Glomerular visceral epithelial cell (primary cell): ENCODE measurements at regions not wholly inside any gene's neighbourhood (a gene's known extent, or its start where the extent isn't known, plus 50 kb on each side); places are given as distances from the start of the nearest gene placed in this dataset.
"Not testable (repeated sequence)": the region's sequence is repeated elsewhere in the genome, so short reads cannot be mapped to it uniquely, and the experiment has no call there.

ENCODE experiments used
- DNase-seq: peaks from one replicate; pipeline ENCODE4 v3.0.0-alpha.2; 2016; ENCODE audit errors: extremely low spot score

DNA sequence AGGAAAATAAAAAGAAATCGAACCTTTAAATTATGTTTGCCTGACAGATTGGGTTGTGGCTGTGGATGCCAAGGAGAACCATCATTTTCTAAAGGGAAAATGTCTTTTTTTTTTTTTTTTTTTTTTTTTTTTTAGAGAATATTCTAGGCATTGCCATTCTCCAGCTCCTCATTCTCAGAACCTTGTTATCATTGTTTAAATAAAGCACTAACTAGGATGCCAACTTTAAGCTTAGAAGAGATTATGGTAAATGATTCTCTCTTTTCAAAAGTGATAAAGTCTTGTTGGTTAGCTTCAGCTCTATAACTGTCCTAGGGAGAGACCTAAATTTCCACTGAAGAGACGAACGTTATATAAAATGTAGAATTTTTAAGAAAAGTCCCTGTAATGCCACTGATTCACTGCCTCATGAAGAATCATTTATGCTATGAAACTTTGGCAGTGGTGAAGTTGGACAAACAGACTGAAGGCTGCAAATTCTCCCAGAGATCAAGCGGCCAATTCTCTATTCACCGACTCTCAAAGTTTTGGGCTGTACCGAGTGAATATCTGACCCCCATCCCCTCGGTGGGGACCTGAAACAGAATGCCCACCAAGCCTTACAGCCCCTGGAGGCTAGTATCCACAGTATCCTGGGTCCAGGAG is 207.9 kb upstream of the PITRM1 start:
- no peak for DNase-seq

DNA sequence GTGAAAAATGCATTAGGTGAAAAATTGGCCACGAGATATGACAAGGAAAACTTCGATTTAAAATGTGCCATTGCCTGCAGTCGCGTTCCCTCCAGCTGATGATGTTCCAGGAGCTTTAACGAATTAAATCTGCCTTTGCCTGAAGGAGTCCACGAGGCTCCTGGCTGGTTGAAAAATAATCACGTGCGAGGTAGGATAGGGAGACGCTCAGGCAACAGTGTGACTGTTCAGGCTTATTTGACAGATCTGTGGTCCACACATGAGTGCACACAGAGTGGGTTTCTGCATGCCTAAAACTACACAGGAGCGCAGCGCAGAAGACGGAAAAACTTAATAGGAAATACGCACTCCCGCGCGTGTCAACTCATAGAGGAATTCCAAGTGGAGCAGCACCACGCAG is 204.0 kb upstream of the PITRM1 start:
- DNase-seq = no peak

DNA sequence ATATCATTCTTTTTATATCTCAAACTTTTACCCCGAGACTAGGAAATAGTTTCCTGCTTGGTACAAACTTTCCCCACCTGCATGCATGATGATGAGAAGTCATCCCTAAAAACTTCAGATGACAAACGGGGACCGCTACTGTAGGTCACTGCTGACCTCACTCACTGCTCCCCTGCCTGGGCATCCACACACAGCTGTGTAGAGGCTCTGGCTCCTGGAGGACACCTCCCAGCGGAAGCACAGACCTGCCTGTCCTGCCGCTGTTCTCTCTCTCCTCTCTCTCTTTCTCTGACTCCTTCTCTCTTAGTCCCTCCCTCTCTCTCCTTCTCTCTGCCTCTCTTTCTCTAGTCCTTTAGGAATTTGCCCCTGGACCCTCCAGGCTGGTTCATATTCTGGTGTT is 202.9 kb upstream of the PITRM1 start:
- DNase-seq = no peak

DNA sequence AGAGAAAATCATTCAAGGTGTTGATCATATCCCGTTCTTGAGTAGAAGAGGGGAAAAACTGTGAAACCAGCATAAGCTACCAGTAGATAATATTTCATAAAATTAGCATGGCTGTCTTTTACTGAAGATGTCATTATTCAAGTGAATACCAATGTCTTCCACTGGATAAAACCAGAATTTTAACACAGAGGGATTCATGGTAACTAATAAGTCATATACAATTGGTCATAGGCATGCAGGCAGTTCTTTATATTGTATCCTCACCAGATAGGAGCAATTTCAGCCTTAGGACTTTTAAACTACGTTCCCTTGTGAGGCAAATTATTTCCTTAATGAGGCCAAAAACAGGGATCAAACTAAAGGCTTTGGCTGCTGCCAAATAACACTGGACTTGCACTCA is 202.3 kb upstream of the PITRM1 start:
- DNase-seq = no peak

DNA sequence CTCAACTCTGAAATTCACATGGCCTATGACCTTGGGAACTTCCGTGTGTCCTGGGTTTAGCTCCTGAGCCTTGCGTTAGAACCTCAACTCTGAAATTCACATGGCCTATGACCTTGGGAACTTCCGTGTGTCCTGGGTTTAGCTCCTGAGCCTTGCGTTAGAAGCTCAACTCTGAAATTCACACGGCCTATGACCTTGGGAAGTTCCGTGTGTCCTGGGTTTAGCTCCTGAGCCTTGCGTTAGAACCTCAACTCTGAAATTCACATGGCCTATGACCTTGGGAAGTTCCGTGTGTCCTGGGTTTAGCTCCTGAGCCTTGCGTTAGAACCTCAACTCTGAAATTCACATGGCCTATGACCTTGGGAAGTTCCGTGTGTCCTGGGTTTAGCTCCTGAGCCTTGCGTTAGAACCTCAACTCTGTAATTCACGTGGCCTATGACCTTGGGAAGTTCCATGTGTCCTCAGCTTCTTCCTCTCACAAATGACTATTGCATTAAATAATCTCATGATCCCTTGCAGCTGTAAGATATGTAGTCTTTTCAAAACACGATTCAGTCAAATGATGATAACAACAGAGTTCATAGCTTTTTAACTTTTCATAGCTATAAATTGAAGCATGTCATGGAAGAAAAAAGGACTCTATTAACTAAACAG is 200.9 kb upstream of the PITRM1 start:
- not testable (repeated sequence) for DNase-seq

DNA sequence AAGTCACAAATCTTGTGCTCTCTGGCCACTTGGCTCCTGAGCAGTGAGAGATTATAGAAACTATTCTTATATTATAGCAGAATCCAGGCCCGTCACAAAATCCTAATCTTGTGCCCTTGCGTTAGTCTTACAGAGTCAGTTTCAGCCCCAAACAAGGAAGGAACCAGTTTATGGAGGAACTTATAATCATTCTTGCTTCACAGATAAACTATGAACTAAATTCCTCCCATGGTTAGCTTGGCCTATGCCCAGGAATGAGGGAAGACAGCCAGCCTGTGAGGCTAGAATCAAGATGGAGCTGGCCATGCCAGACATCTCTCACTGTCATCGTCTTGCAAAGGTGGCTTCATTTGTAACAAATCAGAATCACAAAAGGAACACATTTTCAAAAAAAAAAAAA is 199.7 kb upstream of the PITRM1 start:
- DNase-seq = no peak

DNA sequence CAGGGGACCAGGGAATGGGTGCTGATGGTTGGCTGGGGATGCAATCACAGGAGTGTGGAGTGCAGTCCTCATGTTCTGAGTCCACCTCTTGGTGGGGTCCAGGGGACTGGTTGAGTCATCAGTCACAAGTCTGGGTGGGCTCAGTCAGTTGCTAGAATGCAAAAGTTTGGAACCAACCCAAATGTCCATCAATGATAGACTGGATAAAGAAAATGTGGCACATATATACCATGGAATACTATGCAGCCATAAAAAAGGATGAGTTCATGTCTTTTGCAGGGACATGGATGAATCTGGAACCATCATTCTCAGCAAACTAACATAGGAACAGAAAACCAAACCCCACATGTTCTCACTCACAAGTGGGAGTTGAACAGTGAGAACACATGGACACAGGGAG is 199.0 kb upstream of the PITRM1 start:
- DNase-seq = not testable (repeated sequence)

DNA sequence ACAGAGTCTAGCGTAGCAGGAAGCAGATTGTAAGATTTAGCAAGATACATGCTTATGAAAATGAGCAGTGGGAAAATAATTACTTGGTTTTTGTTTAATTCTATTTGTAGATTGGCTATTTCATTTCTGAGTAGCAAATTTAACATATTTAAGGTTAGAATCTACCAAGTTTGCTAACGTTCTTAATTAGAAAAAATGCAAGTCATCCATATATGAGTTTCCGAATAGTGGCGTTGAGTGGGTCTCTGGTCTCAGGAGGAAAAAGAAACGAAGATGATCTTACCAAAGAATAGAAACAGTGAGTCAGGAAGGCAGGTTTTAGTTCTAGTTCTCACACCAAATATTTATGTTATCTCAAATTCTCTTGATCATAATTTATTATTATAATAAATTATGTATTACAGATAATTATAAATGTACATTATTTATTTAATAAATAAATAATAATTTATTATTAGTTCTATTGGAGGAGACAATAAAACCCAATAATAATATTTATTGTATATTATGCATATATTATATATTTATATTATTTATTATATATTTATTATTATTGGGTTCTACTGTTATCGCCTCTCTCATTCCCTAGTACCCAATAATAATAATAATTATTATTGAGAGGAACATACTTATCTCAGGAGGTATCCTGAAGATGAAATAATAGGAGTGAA is 194.3 kb upstream of the PITRM1 start:
- no peak for DNase-seq

DNA sequence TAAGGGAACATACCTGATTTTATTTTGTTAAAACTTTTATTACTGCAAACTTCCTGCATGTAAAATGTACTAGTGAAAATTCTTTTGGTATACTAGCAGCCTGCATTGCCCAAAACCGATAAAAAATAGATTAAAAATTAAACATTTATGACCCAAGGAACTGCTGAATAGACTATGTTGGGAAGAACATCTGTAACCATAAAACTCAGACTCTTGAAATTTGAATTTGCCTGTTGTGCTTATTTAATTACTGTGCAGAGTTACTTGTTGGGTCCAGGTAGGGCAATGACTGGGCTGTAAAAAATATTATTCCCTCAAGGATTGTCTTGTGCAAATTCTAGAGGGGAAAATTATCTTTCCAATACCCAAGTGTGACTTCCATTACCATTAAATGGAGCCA is 193.5 kb upstream of the PITRM1 start:
- DNase-seq = no peak

DNA sequence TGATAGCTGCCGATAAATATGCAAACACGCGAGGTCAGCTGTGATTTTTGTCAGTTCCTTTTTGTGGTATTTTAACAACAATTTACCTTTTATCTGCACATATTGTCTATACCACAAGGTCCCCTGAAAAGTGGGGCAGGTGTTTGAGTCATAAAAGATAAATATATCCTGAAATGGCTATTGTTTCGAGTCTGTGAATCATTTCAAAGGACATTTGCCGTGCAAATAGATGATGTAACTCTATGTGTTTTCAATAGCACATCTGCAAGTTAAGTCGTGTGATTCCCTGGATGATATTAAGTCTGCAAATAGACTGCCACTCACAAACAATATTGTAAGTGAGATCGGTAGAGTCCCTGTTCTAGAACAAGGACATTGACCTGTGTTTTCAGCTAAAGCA is 193.0 kb upstream of the PITRM1 start:
- DNase-seq = no peak

DNA sequence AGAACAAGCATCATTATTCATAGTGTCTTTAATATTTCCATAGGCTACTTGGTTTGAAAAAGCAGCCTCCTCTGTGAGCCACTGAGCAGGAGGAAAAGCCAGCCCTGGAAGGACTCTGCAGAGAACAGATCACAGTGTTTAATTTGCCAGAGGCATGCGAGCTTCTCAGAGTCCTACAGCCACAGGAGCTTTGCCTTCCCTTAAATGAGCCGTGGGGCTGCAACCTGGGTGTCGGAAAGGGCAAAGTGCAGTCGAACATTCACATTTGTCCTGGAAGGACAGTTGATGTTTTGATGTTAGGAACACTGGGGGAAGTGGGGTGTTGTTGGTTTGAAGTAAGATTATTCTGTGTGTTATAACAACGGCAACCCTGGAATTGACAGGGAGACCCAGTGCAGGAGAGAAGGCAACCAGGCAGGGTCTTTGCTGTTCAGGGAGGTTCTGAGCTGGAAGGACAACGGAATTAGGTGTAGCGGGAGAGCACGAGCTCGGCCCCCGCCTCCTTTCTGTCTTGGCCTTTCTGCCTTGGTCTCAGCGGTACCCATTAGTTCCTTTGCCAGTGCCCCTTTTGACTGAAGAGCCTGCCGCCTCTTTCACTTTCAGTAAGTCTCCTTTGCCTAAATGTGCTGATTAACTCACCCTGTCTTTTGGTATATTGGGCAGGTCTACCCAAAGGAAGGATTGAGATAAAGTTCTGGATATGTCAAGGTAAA is 192.3 kb upstream of the PITRM1 start:
- DNase-seq = no peak

DNA sequence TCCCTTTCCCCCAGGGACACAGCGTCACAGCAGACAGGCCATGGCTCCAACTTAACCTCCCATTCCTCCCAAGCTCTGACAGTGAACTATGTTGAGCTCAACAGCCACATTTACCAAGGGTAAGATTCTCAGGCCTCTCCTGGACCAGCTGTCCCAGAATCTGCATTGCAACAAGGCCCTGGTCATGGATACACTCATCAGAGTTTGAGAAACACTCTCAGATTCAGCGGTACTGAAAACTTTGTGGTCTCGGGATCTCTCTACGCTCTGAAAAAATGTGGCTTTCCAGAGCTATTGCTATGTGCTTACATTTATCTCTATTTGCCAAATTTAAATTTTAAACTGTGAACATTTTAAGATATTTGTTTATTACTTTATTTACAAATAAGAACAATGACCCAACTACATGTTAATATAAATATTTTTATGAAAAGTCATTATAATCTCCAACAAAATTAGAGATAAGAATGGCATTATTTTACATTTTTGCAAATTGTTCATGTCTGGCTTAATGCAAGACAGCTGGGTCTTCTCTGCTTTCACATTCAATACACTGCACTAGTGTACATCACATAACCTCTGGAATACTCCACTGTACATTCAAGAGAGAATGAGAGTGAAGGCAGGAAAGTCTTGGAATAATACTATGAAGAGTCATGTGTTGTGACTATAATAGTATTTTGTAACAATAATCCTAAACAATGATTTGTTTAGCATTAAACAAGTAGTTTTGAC is 190.9 kb upstream of the PITRM1 start:
- no peak for DNase-seq

DNA sequence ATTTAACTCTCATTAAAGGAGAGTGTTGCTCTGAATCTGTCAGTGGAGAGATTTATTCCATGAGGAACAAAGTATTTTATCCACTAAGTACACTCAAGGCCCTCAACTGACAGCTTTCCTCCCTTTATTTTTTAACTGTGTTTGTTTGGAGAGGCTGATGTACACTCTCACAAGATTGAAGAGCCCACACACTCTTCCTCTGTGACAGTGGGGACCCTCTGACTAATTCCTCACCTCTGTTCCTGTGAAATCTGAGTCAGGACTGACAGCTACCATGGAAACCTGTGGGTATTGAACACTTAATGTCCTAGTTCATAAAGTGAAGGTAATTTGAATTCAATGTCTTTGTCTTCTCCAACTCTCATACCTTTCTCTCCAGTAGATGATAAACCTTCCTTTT is 189.8 kb upstream of the PITRM1 start:
- no peak for DNase-seq

DNA sequence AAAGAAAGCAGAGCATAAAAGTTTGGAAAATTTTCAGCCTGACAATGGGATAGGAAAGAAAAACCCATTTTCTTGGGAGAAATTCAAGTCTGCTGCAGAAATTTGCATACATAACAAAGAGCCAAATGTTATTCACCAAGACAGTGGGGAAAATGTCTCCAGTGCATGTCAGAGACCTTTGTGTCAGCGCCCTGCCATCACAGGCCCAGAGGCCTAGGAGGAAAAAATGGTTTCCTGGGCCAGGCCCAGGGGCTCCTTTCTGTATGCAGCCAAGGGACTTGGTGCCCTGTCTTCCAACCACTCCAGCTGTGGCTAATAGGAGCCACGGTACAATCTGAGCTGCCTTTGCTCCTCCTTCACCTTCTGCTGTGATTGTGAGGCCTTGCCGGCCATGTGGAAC is 189.1 kb upstream of the PITRM1 start:
- no peak for DNase-seq

DNA sequence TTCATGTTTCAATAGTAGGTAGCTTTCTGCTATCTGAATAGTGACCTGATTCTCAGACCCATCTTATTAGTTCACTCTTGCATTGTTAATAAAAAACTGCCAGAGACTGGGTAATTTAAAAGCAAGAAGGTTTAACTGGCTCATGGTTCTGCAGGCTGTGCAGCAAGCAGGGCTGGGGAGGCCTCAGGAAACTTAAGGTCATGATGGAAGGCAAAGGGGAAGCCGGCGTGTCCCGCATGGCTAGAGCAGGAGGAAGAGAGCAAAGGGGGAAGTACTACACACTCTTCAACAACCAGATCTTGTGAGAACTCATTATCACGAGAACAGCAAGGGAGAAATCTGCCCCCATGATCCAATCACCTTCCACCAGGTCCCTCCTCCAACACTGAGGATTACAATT is 185.2 kb upstream of the PITRM1 start:
- no peak for DNase-seq

DNA sequence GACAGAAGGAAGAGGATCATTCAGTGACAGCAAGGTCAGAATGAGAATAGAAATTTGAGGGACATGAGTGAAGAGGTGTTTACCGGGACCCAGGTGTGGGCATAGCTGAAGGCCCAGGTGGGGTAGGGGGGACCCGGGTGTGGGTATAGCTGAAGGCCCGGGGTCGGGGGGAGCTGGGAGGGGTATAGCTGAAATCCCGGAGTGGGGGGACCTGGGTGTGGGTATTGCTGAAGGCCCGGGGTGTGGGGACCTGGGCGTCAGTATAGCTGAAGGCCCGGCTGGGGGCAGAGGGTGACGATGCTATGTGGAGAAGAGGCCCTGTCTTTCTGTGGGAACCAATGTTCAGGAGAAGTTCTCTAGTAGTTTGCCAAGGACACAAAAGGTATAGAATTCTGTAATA is 183.0 kb upstream of the PITRM1 start:
- DNase-seq = no peak

DNA sequence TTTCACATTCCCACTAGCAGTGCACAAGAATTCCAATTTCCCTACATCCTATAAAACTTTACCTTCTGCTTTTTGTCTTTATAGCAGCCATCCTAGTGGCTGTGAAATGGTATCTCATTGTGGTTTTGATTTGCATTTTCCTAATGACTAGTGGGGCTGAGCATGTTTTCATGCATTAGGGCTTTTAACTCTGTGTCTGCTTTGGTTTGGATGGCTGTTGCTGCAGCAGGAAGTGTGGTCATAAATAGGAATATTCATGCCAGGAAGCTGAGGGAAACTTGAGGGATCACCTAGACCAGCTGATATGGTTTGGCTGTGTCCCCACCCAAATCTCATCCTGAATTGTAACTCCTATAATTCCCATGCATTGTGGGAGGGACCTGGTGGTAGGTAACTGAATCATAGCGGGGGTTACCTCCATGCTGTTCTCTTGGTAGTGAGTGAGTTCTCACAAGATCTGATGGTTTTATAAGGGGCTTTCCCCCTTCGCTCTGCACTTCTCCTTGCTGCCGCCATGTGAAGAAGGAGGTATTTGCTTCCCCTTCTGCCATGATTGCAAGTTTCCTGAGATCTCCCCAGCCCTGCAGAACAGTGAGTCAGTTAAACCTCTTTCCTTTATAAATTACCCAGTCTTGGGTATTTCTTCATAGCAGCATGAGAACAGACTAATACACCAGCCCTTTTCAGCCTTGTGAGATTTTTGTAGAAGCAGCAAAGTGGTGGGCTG is 181.8 kb upstream of the PITRM1 start:
- DNase-seq = no peak

DNA sequence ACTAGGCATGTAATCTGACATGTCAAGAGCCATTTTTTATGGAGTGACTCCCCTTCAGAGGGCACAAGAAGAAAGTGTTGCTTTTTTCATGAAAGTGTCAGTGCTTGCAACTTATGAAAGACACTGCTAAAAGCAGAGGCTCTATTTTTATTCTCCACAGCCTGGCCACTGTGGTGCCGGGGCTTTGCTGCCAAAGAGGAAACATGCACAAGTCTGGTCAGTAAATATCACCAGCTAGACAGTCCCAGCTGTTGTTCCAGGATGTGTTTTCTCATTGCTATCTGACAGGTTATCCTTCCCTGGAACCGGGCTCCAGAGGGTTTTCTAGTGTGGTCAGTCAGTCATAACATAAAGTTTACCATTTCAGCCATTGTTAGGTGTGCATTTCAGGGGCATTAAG is 180.7 kb upstream of the PITRM1 start:
- no peak for DNase-seq

DNA sequence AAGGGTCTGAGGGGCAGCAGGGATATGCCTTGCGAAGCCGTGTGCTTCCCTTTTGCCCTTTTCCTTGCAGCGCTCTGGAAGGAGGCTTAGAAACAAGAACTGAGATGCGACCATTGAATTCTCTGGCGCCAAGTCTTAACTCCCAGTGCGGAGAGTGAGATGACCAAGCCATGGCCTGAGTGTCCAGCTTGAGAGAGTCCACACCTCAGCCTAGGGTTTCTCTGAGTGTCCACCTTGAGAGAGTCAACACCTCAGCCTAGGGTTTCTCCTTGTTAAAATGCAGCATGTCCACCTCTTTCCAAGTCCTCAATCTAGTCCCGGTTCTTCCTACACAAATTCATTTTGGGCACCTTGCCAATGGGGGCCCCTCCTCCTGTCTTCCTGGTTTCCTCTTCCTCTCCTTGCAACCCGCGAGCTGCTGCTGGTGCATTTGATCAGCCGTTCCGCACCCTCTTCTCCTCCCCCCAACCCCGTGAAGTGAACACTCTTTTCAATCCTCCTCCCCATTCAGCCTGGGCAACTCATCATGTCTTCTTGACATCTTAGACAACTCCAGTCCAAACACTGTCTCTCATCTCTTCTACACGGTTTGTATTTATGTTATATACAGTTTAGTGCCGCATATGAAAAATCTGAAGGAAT is 178.2 kb upstream of the PITRM1 start:
- DNase-seq = no peak

DNA sequence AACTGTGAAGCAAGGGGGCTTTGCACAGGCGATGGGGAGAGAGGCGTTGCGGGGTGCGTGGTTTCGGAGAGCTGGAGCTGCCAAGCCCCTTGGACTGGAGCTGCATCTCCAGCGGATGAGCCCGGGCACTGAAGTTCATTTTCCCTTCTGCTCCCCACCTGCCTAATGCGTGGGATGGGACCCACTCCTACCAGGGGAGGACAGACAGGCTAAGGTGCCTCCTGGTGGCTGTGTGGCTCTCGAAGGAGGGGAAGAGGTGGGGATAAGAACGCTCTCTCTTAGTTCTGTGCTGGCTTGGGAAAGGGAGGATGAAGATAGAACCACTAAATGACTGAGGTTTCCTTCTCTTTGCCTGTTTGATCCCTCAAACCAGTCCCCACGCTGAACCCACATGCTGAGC is 177.6 kb upstream of the PITRM1 start:
- no peak for DNase-seq

DNA sequence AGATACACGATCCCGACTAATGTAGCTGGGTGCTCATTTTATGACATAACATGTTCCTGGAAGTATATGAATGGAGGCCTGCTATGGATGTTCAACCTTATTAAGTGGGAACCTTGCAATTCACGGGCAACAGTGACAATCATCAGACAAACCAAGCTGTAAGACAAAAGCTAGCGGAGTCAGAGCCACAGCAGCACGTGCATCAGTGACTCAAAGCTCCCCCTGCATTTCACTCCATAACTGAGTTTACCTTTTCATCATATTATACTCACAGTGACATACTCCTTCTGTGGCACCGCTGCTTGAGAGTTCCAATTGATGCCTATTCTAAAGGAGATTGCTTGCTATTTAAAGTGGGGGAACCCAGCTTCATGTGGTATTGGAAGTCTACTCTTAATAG is 176.0 kb upstream of the PITRM1 start:
- no peak for DNase-seq
